ENCODE measurements at regions not wholly inside any gene's neighbourhood (a gene's known extent, or its start where the extent isn't known, plus 50 kb on each side); places are given as distances from the start of the nearest gene placed in this dataset.
"Not testable (repeated sequence)": the region's sequence is repeated elsewhere in the genome, so short reads cannot be mapped to it uniquely, and the experiment has no call there.

DNA sequence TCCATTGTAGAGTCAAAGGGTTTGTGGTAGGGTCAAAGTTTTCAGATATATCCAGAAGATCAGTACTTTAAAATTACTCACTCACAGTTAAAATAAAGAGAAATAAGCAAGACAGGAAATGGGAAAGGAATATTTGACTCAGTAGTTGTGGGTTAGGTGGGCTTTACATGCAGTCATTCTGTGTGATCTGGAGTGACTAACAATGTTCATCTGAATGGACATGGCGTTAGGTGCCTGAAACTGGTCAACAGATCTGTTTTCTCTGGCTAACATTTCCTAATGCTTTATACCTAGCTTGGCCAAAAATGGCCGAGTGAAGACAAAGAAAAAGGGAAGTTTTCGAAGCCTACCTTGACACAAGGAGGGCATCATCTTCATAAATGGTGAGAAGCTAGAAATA is 133.4 kb upstream of the SATB1 start:
- H3K27me3 ChIP-seq: no peaks in the 10 kb centered on the region
- H3K36me3 ChIP-seq: no peaks in the 10 kb centered on the region
- H3K9me3 ChIP-seq: no peaks in the 10 kb centered on the region
- H3K4me3 ChIP-seq: no peak overlapping the region
- no peak for DNase-seq

DNA sequence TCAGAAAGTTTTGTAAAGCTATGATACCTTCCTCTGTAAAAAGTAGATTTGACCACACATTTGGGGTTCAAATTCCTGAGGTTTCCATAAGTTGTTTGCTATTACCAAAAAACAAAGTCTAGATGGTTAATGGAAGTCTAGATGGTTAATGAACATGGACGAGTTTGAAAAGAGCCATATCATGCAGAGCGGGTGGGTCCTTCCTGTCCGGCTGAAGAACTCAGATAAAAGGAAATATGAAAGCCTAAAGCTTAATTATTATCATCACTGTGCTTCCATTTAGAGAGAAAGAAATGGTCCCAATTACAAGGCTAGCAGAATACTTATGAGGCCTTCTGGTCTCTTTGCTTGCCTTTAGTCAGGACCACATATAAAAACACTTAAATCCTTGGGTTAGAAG is 132.1 kb upstream of the SATB1 start:
- no peak overlapping the region for H3K4me3 ChIP-seq
- no peaks in the 10 kb centered on the region for H3K36me3 ChIP-seq
- no peak for DNase-seq
- H3K27me3 ChIP-seq: no peaks in the 10 kb centered on the region
- H3K9me3 ChIP-seq: no peaks in the 10 kb centered on the region

DNA sequence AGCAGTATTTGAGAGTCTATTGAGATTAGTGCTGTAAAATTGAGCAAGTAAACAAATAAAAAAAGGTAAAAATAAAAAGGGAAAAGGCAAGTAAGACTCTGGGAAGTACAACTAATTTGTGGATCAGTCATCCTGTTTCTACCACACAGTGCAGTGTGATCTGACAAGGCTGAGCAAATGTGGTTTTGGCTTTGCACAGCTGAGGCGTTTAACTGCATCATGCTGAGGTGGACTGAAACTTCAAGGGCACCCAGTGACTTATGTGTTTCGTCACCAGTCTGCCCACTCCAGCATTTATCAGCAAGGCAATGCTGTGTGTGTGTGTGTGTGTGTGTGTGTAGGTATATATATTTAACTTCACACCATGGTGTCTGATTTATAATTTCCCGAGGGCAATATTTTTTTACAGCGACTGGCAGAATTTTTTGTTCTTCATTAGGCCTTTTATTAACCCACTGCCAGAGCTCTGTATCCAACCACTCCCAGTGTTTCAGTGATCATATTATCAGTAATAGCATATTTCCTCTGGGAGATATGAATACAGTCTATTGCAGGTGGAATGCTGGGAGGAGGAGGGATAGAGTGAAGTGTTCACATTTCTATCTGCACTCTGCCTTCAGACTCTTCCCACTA is 131.5 kb upstream of the SATB1 start:
- no peak for DNase-seq
- Histone ChIP-seq H3K4me3 (no peak overlapping the region), H3K9me3 (no peaks in the 10 kb centered on the region), H3K27me3 (no peaks in the 10 kb centered on the region), H3K36me3 (no peaks in the 10 kb centered on the region)

DNA sequence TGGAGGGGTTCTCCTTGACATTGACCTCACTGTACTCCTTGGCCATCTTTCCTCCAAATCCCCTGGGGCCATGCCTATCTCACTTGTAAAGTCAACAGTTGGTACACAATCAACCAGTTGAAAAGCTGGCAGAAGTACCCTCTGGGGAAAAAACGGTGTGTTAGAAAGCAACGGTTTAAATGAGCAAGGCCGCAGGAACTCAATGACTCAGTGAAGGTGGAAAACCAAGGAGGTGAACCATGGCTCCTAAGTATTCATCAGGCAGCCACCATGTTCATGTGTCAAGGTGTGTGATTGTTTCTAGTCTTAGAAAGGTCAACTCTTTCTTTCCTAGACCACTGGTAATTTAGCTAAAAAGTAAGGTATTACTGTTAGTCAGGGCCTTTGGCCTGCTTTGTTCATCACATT is 130.9 kb upstream of the SATB1 start:
- Histone ChIP-seq H3K27me3 (no peaks in the 10 kb centered on the region), H3K36me3 (no peaks in the 10 kb centered on the region), H3K9me3 (no peaks in the 10 kb centered on the region), H3K4me3 (no peak overlapping the region)
- DNase-seq: no peak

DNA sequence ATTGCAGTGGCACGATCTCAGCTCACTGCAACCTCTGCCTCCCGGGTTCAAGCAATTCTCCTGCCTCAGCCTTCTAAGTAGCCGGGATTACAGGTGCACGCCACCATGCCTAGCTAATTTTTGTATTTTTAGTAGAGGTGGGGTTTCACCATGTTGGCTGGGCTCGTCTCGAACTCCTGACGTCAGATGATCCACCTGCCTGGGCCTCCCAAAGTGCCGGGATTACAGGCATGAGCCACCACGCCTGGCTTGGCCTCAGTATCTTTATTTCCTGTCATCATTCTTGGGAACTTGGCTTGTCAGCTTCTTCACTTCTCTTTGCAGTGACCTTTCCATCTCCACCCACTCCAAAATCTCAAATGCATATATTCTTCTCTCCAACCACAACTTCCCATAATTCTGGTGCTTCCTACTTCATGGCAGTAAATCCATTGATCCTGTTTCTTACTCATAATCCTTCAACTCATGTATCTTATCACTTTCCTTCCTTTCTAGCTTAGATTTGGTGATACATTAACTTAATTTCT is 127.5 kb upstream of the SATB1 start:
- not testable (repeated sequence) for H3K36me3 ChIP-seq, DNase-seq, H3K4me3 ChIP-seq, H3K27me3 ChIP-seq, H3K9me3 ChIP-seq

DNA sequence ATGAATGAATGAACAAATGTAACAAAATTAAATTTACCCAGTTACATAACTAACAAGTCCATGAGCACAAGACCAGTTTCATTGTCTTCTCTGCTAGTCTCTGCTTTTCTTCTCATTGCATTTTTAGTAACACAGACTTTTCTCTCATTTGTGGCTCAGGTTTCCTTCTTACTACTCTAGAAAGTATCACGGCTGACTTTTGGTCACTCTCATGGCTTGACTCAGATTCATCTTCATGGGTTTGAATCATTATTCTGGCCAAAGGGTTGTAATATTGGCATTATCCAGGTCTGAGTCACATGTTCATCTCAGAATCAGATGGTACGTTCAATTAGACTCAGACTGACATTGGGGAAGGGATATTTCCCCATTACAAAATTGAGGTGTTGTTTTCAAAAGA is 121.5 kb upstream of the SATB1 start:
- Histone ChIP-seq H3K4me3 (no peak overlapping the region), H3K36me3 (no peaks in the 10 kb centered on the region), H3K9me3 (no peaks in the 10 kb centered on the region), H3K27me3 (no peaks in the 10 kb centered on the region)
- DNase-seq: no peak

DNA sequence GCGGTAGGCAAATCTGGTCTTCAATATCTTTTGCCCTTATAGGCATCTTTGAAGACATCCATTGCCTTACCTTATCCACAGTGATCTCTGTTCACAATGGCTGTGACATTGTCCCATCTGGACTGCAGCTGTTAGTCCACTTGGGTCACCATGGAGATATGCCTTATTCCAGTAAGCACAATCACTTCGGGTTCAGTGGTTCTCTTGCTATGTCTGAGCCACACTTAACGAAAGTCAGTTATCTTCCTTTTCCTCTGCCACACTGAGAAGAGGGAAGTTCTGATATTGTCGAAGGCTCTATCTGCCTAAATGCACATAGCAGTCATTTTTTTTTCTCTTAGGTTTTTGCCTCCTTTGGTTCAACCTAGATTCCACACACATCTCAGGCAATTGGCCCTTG is 119.0 kb upstream of the SATB1 start:
- Histone ChIP-seq H3K4me3 (no peak overlapping the region), H3K36me3 (no peaks in the 10 kb centered on the region), H3K9me3 (no peaks in the 10 kb centered on the region), H3K27me3 (no peaks in the 10 kb centered on the region)
- no peak for DNase-seq

DNA sequence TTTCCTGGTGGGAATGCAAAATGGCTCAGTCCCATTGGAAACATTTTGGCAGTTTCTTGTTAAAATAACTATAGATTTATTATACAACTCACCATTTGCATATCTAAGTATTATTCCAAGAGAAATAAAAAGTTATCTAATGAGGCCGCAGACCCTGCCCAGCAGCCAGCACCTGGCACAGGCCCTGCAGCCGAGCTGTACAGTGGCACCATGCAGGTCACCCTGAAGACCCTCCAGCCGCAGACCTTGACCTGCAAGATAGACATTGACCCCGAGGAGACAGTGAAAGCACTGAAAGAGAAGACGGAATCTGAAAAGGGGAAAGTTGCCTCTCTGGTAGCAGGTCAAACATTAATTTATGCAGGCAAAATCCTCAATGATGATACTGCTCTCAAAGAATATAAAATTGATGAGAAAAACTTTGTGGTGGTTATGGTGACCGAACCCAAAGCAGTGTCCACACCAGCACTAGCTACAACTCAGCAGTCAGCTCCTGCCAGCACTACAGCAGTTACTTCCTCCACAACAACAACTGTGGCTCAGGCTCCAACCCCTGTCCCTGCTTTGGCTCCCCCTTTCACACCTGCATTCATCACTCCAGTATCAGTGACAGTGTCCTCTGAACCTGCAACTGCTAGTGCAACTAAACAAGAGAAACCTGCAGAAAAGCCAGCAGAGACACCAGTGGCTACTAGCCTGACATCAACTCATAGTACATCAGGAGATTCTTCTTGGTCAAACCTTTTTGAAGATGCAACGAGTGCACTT is 113.5 kb upstream of the SATB1 start:
- no peaks in the 10 kb centered on the region for H3K27me3 ChIP-seq
- DNase-seq: no peak
- H3K9me3 ChIP-seq: no peaks in the 10 kb centered on the region
- no peaks in the 10 kb centered on the region for H3K36me3 ChIP-seq
- no peak overlapping the region for H3K4me3 ChIP-seq

DNA sequence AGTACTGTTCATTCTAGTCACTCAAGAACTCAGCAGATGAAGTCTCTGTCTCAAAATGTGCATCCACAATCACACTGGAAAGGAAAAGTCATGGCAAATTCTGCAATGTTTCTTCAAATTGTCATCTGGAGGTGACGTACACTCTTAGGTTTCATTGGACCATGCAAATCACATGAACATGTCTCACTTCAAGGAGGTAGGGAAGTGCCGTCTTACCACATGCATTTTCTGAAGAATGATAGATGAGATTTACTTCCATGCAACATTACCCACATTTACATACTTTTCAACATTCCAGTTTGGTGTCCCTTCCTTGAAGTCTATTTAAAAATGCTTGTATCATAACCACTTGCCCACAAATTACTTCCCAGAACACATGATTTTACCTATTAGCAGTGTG is 107.9 kb upstream of the SATB1 start:
- no peaks in the 10 kb centered on the region for H3K9me3 ChIP-seq
- no peaks in the 10 kb centered on the region for H3K36me3 ChIP-seq
- no peak for DNase-seq
- H3K27me3 ChIP-seq: no peaks in the 10 kb centered on the region
- no peak overlapping the region for H3K4me3 ChIP-seq

DNA sequence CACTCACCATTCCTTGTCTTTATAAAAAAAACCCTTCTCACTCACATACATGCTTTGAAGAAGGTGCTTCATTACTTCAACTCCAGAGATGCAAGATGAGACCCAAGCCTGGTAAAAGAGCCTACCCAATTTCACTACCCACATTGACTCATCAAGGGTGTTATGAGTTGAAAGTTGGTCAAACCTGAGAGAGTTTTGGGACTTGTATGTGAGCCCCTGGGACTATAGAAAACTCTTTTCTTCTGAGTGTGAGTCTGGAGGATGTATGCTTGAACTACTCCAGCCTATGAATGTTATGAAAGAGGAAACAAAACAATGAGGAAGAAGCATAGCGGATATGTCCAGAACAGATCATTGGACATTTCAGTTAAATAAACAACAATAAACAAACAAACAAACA is 106.5 kb upstream of the SATB1 start:
- DNase-seq: no peak
- no peaks in the 10 kb centered on the region for H3K9me3 ChIP-seq

DNA sequence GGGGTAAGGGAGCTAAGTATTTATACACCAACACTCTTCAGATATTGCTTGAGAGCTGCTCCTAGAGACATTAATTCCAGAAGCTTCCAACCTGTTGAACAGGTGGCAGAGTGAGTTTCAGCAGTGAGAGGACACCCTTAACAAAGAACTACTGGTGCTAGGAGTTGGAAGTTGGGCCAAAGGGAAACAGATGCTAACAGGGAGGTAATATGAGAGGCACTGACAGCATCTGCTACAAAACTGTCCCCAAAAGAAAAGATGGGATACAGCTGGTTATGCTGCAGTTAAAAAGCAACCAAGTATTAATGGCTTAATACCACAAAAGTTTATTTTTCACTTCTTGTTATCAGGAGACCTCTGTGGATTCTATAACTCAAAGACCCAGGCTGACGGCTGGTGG is 104.5 kb upstream of the SATB1 start:
- H3K4me3 ChIP-seq: no peak overlapping the region
- no peak for DNase-seq
- H3K27me3 ChIP-seq: no peaks in the 10 kb centered on the region
- no peaks in the 10 kb centered on the region for H3K9me3 ChIP-seq
- no peaks in the 10 kb centered on the region for H3K36me3 ChIP-seq

More for the DNA sequence above, 106.5 kb upstream of the SATB1 start:
- no peak overlapping the region for H3K4me3 ChIP-seq
- H3K27me3 ChIP-seq: no peaks in the 10 kb centered on the region
- no peaks in the 10 kb centered on the region for H3K36me3 ChIP-seq

DNA sequence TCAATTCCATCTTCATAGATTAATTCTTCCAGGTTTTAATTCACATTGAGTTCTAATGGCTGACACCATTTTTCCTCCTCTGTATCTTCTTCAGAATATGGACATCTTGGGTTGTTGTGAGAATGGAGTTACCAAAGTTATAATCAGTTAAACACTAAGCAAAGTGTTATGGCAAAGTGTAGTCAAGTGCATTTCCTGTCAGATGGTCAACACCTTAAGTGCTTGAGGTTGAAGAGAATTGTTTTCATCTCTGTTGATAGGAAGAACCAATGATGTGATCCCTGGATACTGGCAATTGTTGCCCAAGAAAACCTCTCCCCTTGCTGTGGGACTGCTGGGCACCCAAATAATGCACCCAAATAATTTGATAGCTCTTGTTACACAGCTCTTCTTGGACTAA is 102.6 kb upstream of the SATB1 start:
- no peaks in the 10 kb centered on the region for H3K9me3 ChIP-seq
- no peak for DNase-seq

DNA sequence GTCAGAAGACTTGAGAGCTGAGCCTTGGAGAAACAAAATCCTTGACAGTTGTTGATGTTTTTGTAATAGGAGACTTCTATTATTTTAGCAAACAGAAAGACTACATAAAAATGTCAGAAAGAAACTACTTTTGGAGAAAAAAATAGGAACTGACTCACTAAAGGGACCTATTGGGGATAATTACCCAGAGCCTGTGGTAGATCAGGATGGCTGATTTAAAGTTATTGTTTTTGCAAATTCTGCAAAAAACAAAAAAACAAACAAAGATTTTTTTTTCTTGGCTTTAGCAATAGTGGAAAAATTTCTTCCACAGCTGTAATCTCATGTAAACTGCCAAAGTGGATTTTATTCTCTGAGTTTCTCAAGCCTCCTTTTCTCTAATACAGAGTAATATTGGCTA is 101.5 kb upstream of the SATB1 start:
- Histone ChIP-seq H3K36me3 (no peaks in the 10 kb centered on the region), H3K27me3 (no peaks in the 10 kb centered on the region), H3K9me3 (no peaks in the 10 kb centered on the region), H3K4me3 (no peak overlapping the region)
- DNase-seq: no peak

More for the DNA sequence above, 102.6 kb upstream of the SATB1 start:
- Histone ChIP-seq H3K4me3 (no peak overlapping the region), H3K36me3 (no peaks in the 10 kb centered on the region), H3K27me3 (no peaks in the 10 kb centered on the region)

DNA sequence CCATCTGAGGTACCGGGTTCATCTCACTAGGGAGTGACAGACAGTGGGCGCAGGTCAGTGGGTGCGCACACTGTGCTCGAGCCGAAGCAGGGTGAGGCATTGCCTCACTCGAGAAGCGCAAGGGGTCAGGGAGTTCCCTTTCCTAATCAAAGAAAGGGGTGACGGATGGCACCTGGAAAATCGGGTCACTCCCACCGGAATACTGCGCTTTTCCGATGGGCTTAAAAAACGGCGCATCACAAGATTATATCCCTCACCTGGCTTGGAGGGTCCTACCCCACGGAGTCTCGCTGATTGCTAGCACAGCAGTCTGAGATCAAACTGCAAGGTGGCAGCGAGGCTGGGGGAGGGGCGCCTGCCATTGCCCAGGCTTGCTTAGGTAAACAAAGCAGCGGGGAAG is 91.0 kb upstream of the SATB1 start:
- H3K36me3 ChIP-seq, H3K27me3 ChIP-seq, DNase-seq, H3K4me3 ChIP-seq, H3K9me3 ChIP-seq: not testable (repeated sequence)

DNA sequence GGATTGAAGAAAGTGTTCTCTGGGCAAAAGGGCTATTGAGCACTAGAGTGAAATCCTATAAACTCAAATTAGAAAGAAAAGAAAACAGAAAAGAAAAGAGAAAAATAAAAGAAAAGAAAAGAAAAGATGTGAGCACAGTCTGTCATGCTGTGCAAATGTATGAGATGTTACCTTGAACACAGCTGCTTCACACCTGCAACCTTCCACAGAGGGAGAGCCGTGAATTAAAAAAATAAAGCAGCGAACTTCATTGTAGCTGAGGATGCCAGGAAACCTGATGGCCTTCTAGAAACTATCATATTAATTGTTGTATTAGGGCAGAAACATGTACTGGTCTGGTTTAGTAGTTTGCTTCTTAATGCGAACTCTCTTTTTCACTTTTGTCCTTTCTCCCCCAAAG is 88.0 kb upstream of the SATB1 start:
- Histone ChIP-seq H3K4me3 (no peak overlapping the region), H3K27me3 (no peaks in the 10 kb centered on the region), H3K36me3 (no peaks in the 10 kb centered on the region), H3K9me3 (no peaks in the 10 kb centered on the region)
- no peak for DNase-seq

DNA sequence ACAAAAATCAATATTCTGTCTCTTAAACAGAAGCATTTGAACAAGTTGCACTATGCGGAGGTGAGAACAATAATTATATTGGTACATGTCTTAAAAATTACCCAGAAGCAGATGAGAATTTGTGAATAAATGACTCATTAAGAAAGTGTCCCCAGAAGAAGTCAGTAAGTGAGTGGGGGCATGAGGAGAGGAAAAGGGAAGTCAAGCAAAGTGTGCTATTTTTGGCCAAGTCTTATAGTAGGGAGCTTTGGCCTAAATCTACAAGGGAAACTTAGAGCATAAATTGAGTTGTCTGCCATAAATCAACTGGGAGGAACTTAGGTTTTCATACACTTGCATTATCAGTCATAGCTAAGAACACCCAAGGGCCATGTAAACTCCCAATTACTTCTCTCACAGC is 86.9 kb upstream of the SATB1 start:
- Histone ChIP-seq H3K36me3 (no peaks in the 10 kb centered on the region), H3K9me3 (no peaks in the 10 kb centered on the region), H3K4me3 (no peak overlapping the region), H3K27me3 (no peaks in the 10 kb centered on the region)
- DNase-seq: no peak

DNA sequence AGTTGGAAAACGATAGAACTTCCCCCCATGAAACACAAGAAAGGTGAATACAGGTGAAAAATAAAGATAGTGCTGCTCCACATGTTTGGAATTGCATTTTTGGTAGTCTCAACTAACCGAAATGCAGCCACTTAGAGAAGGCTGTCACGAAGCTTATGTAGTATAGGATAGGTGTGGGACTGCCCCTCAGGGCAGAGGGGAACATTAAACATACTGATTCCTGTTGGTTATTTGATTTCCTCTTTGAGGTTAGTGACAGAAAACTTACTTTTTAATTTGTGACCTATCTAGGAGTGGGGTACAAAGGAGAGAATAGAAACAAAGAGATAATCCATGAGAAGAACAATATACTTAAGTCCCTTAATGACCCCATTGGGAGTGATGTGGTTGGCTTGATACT is 85.8 kb upstream of the SATB1 start:
- H3K27me3 ChIP-seq: no peaks in the 10 kb centered on the region
- H3K36me3 ChIP-seq: no peaks in the 10 kb centered on the region
- no peak for DNase-seq
- H3K4me3 ChIP-seq: no peak overlapping the region
- H3K9me3 ChIP-seq: no peaks in the 10 kb centered on the region

DNA sequence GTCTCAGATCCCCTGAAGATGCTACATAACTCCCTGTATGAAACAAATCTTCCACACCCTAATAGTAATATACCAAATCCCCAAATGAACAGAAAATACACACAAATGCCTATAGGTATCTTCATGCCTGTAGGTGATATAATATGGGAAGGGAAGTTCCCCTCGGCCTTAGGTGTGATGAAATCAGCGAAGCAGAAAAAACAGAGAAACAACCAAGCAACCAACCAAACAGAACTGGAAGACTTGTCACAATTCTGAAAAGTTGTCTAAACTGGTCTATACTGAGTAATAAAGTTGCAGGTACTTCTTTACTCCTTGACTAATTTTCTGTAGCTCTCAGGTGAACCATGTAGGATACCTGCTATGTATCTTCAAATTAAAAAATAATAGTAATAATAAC is 82.2 kb upstream of the SATB1 start:
- Histone ChIP-seq H3K9me3 (no peaks in the 10 kb centered on the region), H3K36me3 (no peaks in the 10 kb centered on the region), H3K4me3 (no peak overlapping the region), H3K27me3 (no peaks in the 10 kb centered on the region)
- DNase-seq: no peak

Measured in MG63 (cell line).